ENCODE measurements at regions not wholly inside any gene's neighbourhood (a gene's known extent, or its start where the extent isn't known, plus 50 kb on each side); places are given as distances from the start of the nearest gene placed in this dataset.

- no peak for DNase-seq (ENCODE audit: low read depth)
Observed at GRCh38 chr21:15149600-15150224, 84.9 kb upstream of the NRIP1 start.

- DNase-seq (ENCODE audit: low read depth): no peak
Observed at GRCh38 chr21:15151385-15152103, 86.7 kb upstream of the NRIP1 start.

- no peak for DNase-seq (ENCODE audit: low read depth)
Observed at GRCh38 chr21:15152591-15152990, 87.8 kb upstream of the NRIP1 start.

DNA sequence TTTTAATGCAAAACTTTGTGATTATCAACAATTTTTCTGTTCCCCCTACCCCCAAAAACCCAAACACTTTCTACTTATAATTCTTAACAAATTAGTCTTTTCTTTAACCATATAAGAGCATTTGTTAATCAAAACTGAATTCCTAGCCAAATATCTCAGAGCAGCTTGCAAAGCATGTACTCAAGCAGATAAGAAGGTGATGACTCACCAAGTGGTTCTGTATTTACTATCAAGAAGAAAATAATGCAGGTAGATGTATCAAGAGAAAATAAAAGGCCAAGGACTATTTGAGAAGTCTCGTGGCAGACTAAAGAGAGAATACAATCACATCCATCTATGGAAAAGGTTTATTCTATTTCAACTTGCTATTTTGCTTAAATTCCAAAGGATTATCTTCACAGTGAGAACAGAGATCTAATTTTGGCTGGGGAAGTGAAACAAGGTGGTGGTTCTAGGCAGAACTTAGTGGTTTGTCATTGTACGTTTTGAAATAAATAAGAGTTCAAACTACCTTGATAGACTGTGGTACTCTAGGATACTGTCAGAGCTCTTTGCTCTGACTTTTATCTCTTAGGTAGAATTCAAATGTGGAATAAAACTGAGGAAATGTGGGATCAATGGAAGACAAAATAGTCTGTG lies 94.7 kb upstream of the NRIP1 start:
- DNase-seq (ENCODE audit: low read depth): no peak

DNA sequence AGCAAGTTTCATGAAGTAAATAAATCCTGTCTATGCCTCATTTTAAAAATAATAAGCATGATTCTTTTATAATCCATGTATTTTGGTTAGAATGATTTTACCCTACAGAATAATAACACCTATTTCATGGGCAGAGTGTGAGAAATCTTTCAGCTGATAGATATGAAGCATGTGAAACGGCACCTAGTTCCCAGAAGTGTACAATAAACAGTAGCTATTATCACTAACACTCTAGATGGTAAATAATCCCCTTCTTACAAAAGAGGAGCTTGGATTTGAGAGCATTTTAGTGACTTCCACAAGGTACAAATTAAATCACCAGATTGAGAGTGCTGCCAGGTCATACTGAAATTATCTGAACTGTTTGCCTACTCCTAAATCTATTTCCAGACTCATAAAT lies 95.3 kb upstream of the NRIP1 start:
- DNase-seq (ENCODE audit: low read depth): no peak

DNA sequence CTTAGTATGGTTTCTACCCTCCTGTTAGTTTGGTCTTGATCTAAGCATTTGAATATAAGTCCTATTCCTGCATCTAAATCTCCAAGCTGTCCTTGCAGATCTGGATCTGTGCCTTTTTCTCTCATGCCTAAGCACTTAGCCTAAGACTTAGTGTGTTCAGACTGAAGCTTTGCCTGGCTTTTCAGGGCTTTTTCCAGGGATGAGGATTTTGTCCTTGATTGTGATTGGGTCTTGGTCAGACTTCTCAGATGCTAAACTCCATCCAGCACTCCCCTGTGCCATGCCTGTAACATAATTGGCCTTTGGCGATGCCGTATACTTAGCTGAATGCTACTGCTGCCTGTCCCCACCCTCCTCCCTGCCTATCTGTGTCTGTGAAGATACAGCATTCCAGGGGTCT lies 98.1 kb upstream of the NRIP1 start:
- no peak for DNase-seq (ENCODE audit: low read depth)

DNA sequence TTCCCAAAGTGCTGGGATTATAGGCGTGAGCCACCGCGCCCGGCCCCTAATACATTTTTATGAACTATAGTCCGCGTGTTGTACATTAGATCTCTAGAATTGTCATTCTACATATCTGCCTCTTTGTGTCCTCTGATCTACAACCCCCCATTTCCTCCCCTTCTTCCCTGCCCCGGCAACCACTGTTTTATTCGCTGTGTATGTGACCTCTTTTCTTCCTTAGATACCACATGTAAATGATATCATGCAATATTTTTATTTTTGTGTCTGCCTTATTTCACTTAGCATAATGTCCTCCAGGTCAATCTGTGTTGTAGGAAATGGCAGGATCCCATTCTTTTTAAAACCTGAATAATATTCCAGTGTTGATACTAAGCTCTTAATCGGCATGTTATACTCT lies 99.5 kb upstream of the NRIP1 start:
- DNase-seq (ENCODE audit: low read depth): no peak

GRCh38 chr21:15164678-15165303 lies 100.0 kb upstream of the NRIP1 start:
- peak; percentile 16 for DNase-seq (ENCODE audit: low read depth)

- no peak for DNase-seq (ENCODE audit: low read depth)
Observed at GRCh38 chr21:15170614-15171013, 105.8 kb upstream of the NRIP1 start.

DNA sequence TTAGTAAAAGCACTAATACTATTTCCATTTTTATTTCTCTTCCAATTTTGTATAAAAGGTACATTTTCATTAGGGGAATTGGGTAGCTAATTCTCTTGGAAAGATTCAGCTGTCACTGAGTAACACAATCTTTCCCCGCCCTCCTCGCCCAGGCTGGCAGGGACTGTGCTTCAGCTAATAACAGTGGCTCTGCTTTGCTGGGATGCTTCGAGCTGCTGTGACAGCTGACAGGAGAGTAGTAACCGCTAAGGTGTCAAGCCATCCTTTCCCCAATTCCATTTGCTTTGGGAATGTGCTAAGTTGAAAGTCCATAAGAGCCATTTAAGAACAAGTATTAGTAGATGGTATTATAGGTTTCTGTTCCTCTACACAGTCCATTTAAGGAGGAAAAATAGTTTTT lies 106.7 kb upstream of the NRIP1 start:
- peak; percentile 52 for DNase-seq (ENCODE audit: low read depth)

- no peak for DNase-seq (ENCODE audit: low read depth)
Observed at GRCh38 chr21:15172963-15173362, 108.2 kb upstream of the NRIP1 start.

GRCh38 chr21:15174923-15175322 lies 110.1 kb upstream of the NRIP1 start:
- no peak for DNase-seq (ENCODE audit: low read depth)

DNA sequence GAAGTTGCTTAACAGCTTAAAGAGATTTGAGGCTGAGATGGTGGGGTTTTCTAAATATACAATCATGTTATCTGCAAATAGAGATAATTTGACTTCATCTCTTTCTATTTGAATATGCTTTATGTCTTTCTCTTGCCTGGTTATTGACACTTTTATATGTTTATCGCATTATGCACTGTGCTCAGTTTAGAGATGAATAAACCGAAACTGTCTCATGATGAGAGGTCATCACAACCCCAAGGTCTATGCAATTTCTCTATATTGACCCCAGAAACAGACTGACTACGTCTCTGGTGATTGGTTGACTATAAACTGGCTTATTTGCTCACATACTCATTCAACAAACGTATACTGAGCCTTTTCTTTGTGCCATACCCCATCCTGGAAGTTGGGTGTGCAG lies 117.9 kb upstream of the NRIP1 start:
- DNase-seq (ENCODE audit: low read depth): no peak

GRCh38 chr21:15183813-15184257 lies 119.0 kb upstream of the NRIP1 start:
- no peak for DNase-seq (ENCODE audit: low read depth)

GRCh38 chr21:15190412-15190811 lies 125.6 kb upstream of the NRIP1 start:
- DNase-seq (ENCODE audit: low read depth): no peak

GRCh38 chr21:15190837-15191236 lies 126.0 kb upstream of the NRIP1 start:
- no peak for DNase-seq (ENCODE audit: low read depth)

GRCh38 chr21:15191342-15191741 lies 126.5 kb upstream of the NRIP1 start:
- DNase-seq (ENCODE audit: low read depth): no peak

- peak; percentile 30 for DNase-seq (ENCODE audit: low read depth)
Observed at GRCh38 chr21:15192243-15192642, 127.4 kb upstream of the NRIP1 start.

DNA sequence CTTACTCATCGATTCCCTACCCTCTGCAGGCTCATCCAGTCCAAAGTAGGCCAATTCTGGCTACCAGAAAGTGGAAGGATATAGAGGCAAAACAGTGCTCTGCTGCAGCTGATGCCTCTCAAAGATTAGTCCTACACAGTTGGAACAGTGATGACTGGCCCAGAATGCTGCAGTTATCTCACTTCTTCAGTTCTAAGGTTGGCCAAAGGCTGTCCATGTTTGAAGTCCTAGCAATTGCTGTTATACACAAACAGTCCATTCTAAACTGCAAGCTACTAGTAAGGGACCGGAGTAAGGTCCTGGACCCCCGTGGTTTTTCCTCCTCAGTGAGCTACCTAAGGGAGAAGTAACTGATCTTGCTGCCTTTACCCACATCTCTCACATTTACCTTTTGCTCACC lies 129.1 kb upstream of the NRIP1 start:
- DNase-seq (ENCODE audit: low read depth): no peak

GRCh38 chr21:15195104-15195503 lies 130.3 kb upstream of the NRIP1 start:
- DNase-seq (ENCODE audit: low read depth): no peak

DNA sequence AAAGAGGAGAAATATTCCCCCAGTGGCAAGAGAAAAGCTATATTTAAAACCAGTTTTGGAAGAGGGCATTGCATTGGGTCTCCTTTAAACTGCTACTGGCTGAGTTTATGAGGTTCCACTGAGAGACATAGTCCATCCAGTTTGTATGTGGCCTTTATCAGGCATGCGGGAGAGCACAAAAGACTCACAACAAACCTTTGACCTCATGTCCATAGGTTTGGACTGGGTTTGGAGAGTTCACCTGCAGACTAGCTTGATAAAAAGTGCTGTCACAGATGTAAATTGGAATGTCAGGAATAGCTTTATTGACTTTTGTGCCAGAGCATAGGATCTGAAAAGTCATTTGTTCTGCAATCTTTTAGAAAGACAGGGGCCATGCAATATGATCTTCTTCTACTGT lies 131.0 kb upstream of the NRIP1 start:
- no peak for DNase-seq (ENCODE audit: low read depth)

DNA sequence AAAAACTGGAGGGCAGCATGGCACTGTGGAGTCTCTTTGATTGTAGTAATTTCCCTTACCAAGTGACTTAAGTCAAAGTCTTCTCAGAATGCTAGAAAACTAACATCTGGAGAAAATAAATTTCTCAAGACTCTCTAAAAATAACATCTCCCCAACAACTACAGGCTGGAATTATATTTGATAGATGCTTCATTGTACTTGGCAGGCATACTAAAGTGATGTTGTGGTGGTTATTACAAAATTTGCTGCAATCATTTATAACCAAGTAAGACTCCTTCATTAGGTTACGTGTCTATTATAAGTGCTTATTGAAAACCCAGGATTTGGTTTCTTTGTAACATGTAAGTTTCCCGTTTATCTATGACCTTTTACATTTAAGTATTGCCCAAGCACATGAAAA lies 132.9 kb upstream of the NRIP1 start:
- no peak for DNase-seq (ENCODE audit: low read depth)
